ENCODE measurements at regions not wholly inside any gene's neighbourhood (a gene's known extent, or its start where the extent isn't known, plus 50 kb on each side); places are given as distances from the start of the nearest gene placed in this dataset.

- H3K27ac ChIP-seq (ENCODE audit: low read depth, low read length): no peak overlapping the region
- H3K27me3 ChIP-seq (ENCODE audit: control insufficient read depth, insufficient read depth, low read length): no peaks in the 10 kb centered on the region
- WGBS (ENCODE audit: insufficient coverage): no CpG with 5 or more reads among the region's 2 CpGs
- no peak overlapping the region for H3K4me3 ChIP-seq (ENCODE audit: low read depth, low read length)
- peaks cover 6% of the 10 kb centered on the region for H3K9me3 ChIP-seq (ENCODE audit: control insufficient read depth, insufficient read depth, low read length)
- DNase-seq (ENCODE audit: low read depth in 4 of 6, low spot score in 6 of 6): no peak
- no peaks in the 10 kb centered on the region for H3K36me3 ChIP-seq (ENCODE audit: control insufficient read depth, insufficient read depth, low read length)
- H3K4me1 ChIP-seq (ENCODE audit: control insufficient read depth, insufficient read depth, low read length): no peaks in the 10 kb centered on the region
Observed at GRCh38 chr1:222257027-222257426, 290.9 kb downstream of the HHIPL2 start.

- Histone ChIP-seq H3K36me3 (ENCODE audit: control insufficient read depth, insufficient read depth, low read length) (no peaks in the 10 kb centered on the region), H3K27me3 (ENCODE audit: control insufficient read depth, insufficient read depth, low read length) (no peaks in the 10 kb centered on the region), H3K4me1 (ENCODE audit: control insufficient read depth, insufficient read depth, low read length) (no peaks in the 10 kb centered on the region), H3K27ac (ENCODE audit: low read depth, low read length) (no peak overlapping the region), H3K4me3 (ENCODE audit: low read depth, low read length) (no peak overlapping the region), H3K9me3 (ENCODE audit: control insufficient read depth, insufficient read depth, low read length) (peaks cover 6% of the 10 kb centered on the region)
- no CpG with 5 or more reads among the region's 1 CpG for WGBS (ENCODE audit: insufficient coverage)
- DNase-seq (ENCODE audit: low read depth in 4 of 6, low spot score in 6 of 6): no peak
Observed at GRCh38 chr1:222256058-222256457, 291.8 kb downstream of the HHIPL2 start.

GRCh38 chr1:222252788-222253187, 295.1 kb downstream of the HHIPL2 start:
- WGBS (ENCODE audit: insufficient coverage): 100% methylated on average over 2 of the region's 4 CpGs
- no peak overlapping the region for H3K4me3 ChIP-seq (ENCODE audit: low read depth, low read length)
- H3K36me3 ChIP-seq (ENCODE audit: control insufficient read depth, insufficient read depth, low read length): no peaks in the 10 kb centered on the region
- DNase-seq (ENCODE audit: low read depth in 4 of 6, low spot score in 6 of 6): no peak
- H3K4me1 ChIP-seq (ENCODE audit: control insufficient read depth, insufficient read depth, low read length): no peaks in the 10 kb centered on the region
- H3K9me3 ChIP-seq (ENCODE audit: control insufficient read depth, insufficient read depth, low read length): peaks cover 6% of the 10 kb centered on the region
- no peaks in the 10 kb centered on the region for H3K27me3 ChIP-seq (ENCODE audit: control insufficient read depth, insufficient read depth, low read length)
- H3K27ac ChIP-seq (ENCODE audit: low read depth, low read length): no peak overlapping the region

GRCh38 chr1:222251847-222252246, 296.1 kb downstream of the HHIPL2 start:
- H3K4me1 ChIP-seq (ENCODE audit: control insufficient read depth, insufficient read depth, low read length): no peaks in the 10 kb centered on the region
- no peak overlapping the region for H3K27ac ChIP-seq (ENCODE audit: low read depth, low read length)
- DNase-seq (ENCODE audit: low read depth in 4 of 6, low spot score in 6 of 6): no peak
- no CpG with 5 or more reads among the region's 2 CpGs for WGBS (ENCODE audit: insufficient coverage)
- H3K4me3 ChIP-seq (ENCODE audit: low read depth, low read length): no peak overlapping the region
- H3K9me3 ChIP-seq (ENCODE audit: control insufficient read depth, insufficient read depth, low read length): peaks cover 6% of the 10 kb centered on the region
- H3K27me3 ChIP-seq (ENCODE audit: control insufficient read depth, insufficient read depth, low read length): no peaks in the 10 kb centered on the region
- no peaks in the 10 kb centered on the region for H3K36me3 ChIP-seq (ENCODE audit: control insufficient read depth, insufficient read depth, low read length)

- no peak for DNase-seq (ENCODE audit: low read depth in 4 of 6, low spot score in 6 of 6)
- Histone ChIP-seq H3K9me3 (ENCODE audit: control insufficient read depth, insufficient read depth, low read length) (peaks cover 6% of the 10 kb centered on the region), H3K4me3 (ENCODE audit: low read depth, low read length) (no peak overlapping the region)
Observed at GRCh38 chr1:222250376-222250775, 297.5 kb downstream of the HHIPL2 start.

GRCh38 chr1:222247811-222248310, 300.0 kb downstream of the HHIPL2 start:
- 49% methylated on average over 3 of the region's 3 CpGs for WGBS (ENCODE audit: insufficient coverage)
- DNase-seq (ENCODE audit: low read depth in 4 of 6, low spot score in 6 of 6): no peak
- H3K4me3 ChIP-seq (ENCODE audit: low read depth, low read length): no peak overlapping the region
- no peaks in the 10 kb centered on the region for H3K4me1 ChIP-seq (ENCODE audit: control insufficient read depth, insufficient read depth, low read length)
- no peak overlapping the region for H3K27ac ChIP-seq (ENCODE audit: low read depth, low read length)
- no peaks in the 10 kb centered on the region for H3K27me3 ChIP-seq (ENCODE audit: control insufficient read depth, insufficient read depth, low read length)
- no peaks in the 10 kb centered on the region for H3K36me3 ChIP-seq (ENCODE audit: control insufficient read depth, insufficient read depth, low read length)
- peaks cover 3% of the 10 kb centered on the region for H3K9me3 ChIP-seq (ENCODE audit: control insufficient read depth, insufficient read depth, low read length)

More at GRCh38 chr1:222250376-222250775, 297.5 kb downstream of the HHIPL2 start:
- no peaks in the 10 kb centered on the region for H3K36me3 ChIP-seq (ENCODE audit: control insufficient read depth, insufficient read depth, low read length)
- H3K27me3 ChIP-seq (ENCODE audit: control insufficient read depth, insufficient read depth, low read length): no peaks in the 10 kb centered on the region
- no peaks in the 10 kb centered on the region for H3K4me1 ChIP-seq (ENCODE audit: control insufficient read depth, insufficient read depth, low read length)
- no peak overlapping the region for H3K27ac ChIP-seq (ENCODE audit: low read depth, low read length)

GRCh38 chr1:222247081-222247480, 300.8 kb downstream of the HHIPL2 start:
- H3K36me3 ChIP-seq (ENCODE audit: control insufficient read depth, insufficient read depth, low read length): no peaks in the 10 kb centered on the region
- 17% methylated on average over 1 of the region's 1 CpG for WGBS (ENCODE audit: insufficient coverage)
- H3K27ac ChIP-seq (ENCODE audit: low read depth, low read length): no peak overlapping the region
- no peaks in the 10 kb centered on the region for H3K4me1 ChIP-seq (ENCODE audit: control insufficient read depth, insufficient read depth, low read length)
- H3K9me3 ChIP-seq (ENCODE audit: control insufficient read depth, insufficient read depth, low read length): peaks cover 2% of the 10 kb centered on the region
- DNase-seq (ENCODE audit: low read depth in 4 of 6, low spot score in 6 of 6): no peak
- no peaks in the 10 kb centered on the region for H3K27me3 ChIP-seq (ENCODE audit: control insufficient read depth, insufficient read depth, low read length)
- no peak overlapping the region for H3K4me3 ChIP-seq (ENCODE audit: low read depth, low read length)

- H3K9me3 ChIP-seq (ENCODE audit: control insufficient read depth, insufficient read depth, low read length): peaks cover 2% of the 10 kb centered on the region
- no peak for DNase-seq (ENCODE audit: low read depth in 4 of 6, low spot score in 6 of 6)
- H3K4me1 ChIP-seq (ENCODE audit: control insufficient read depth, insufficient read depth, low read length): no peaks in the 10 kb centered on the region
- WGBS (ENCODE audit: insufficient coverage): 100% methylated on average over 1 of the region's 2 CpGs
- H3K36me3 ChIP-seq (ENCODE audit: control insufficient read depth, insufficient read depth, low read length): no peaks in the 10 kb centered on the region
- no peaks in the 10 kb centered on the region for H3K27me3 ChIP-seq (ENCODE audit: control insufficient read depth, insufficient read depth, low read length)
- no peak overlapping the region for H3K4me3 ChIP-seq (ENCODE audit: low read depth, low read length)
- no peak overlapping the region for H3K27ac ChIP-seq (ENCODE audit: low read depth, low read length)
Observed at GRCh38 chr1:222243902-222244301, 304.0 kb downstream of the HHIPL2 start.

- DNase-seq (ENCODE audit: low read depth in 4 of 6, low spot score in 6 of 6): no peak
- no peaks in the 10 kb centered on the region for H3K36me3 ChIP-seq (ENCODE audit: control insufficient read depth, insufficient read depth, low read length)
- H3K4me3 ChIP-seq (ENCODE audit: low read depth, low read length): no peak overlapping the region
- WGBS (ENCODE audit: insufficient coverage): 63% methylated on average over 1 of the region's 1 CpG
- H3K27ac ChIP-seq (ENCODE audit: low read depth, low read length): no peak overlapping the region
- H3K9me3 ChIP-seq (ENCODE audit: control insufficient read depth, insufficient read depth, low read length): peaks cover 2% of the 10 kb centered on the region
- H3K27me3 ChIP-seq (ENCODE audit: control insufficient read depth, insufficient read depth, low read length): no peaks in the 10 kb centered on the region
- no peaks in the 10 kb centered on the region for H3K4me1 ChIP-seq (ENCODE audit: control insufficient read depth, insufficient read depth, low read length)
Observed at GRCh38 chr1:222242492-222242891, 305.4 kb downstream of the HHIPL2 start.

- 87% methylated on average over 3 of the region's 5 CpGs for WGBS (ENCODE audit: insufficient coverage)
- no peak overlapping the region for H3K4me3 ChIP-seq (ENCODE audit: low read depth, low read length)
- no peaks in the 10 kb centered on the region for H3K36me3 ChIP-seq (ENCODE audit: control insufficient read depth, insufficient read depth, low read length)
- H3K9me3 ChIP-seq (ENCODE audit: control insufficient read depth, insufficient read depth, low read length): peaks cover 2% of the 10 kb centered on the region
- no peaks in the 10 kb centered on the region for H3K4me1 ChIP-seq (ENCODE audit: control insufficient read depth, insufficient read depth, low read length)
- no peak overlapping the region for H3K27ac ChIP-seq (ENCODE audit: low read depth, low read length)
- no peak for DNase-seq (ENCODE audit: low read depth in 4 of 6, low spot score in 6 of 6)
- no peaks in the 10 kb centered on the region for H3K27me3 ChIP-seq (ENCODE audit: control insufficient read depth, insufficient read depth, low read length)
Observed at GRCh38 chr1:222241410-222241809, 306.5 kb downstream of the HHIPL2 start.

Data from spinal cord (tissue), 9 donors.